A549 (cell line): ENCODE measurements at regions not wholly inside any gene's neighbourhood (a gene's known extent, or its start where the extent isn't known, plus 50 kb on each side); places are given as distances from the start of the nearest gene placed in this dataset.

Experiments used
- BHLHE40 ChIP-seq: IDR thresholded peaks from 2 replicates; pipeline ENCODE4 v1.6.1; 2012; ENCODE audit warnings: low read depth, low read length, inconsistent platforms
- EP300 ChIP-seq, 2 experiments: fragments of >200 bp; sonication (Bioruptor Twin); formaldehyde crosslinking; IDR thresholded peaks; 2 replicates in 1 of 2; 3 replicates in 1 of 2; pipeline ENCODE4 v1.6.1; 2016 to 2017
- KDM5A ChIP-seq: fragments of 200-600 bp; sonication (generic); IDR thresholded peaks from 2 replicates; pipeline ENCODE4 v1.6.1; 2016; ENCODE audit warnings: antibody characterized with exemption, mild to moderate bottlenecking
- POLR2A ChIP-seq: IDR thresholded peaks from 2 replicates; pipeline ENCODE4 v1.6.1; 2012; ENCODE audit warnings: mild to moderate bottlenecking, low read length
- RCOR1 ChIP-seq: fragments of 150-350 bp; IDR thresholded peaks from 2 replicates; pipeline ENCODE4 v1.6.1; 2014; ENCODE audit warnings: antibody characterized with exemption, low read length, low read depth
- TF ChIP-seq, protein P1 (sequence below): fragments of >200 bp; sonication (Bioruptor Twin); formaldehyde crosslinking; IDR thresholded peaks from 3 replicates; pipeline ENCODE4 v1.5.1; 2016
- TF ChIP-seq, protein P2 (sequence below): fragments of 200-600 bp; sonication (generic); IDR thresholded peaks from 2 replicates; pipeline ENCODE4 v1.6.1; 2016; ENCODE audit warnings: antibody characterized with exemption, mild to moderate bottlenecking, moderate library complexity

DNA sequence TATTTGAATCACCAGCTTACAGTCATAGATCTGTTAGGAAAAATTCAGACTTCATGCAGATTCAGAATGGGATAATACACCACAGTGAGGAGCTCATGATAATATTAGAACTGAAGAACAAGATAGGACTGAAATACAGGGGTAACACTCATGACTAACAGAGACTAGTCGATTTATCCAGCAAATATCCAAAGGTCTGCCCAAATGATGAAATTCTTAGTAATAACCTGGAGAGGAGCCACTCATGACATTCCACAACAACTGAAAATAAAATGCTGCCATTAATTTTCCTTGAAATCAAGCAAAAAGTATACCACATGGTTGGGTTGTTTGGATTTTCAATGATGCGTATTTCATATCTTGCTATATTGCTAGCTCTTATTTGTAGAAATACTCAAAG is 903.7 kb upstream of the ADGRL3 start:
- no peak for TF ChIP-seq RCOR1
- TF ChIP-seq, protein P1, sequence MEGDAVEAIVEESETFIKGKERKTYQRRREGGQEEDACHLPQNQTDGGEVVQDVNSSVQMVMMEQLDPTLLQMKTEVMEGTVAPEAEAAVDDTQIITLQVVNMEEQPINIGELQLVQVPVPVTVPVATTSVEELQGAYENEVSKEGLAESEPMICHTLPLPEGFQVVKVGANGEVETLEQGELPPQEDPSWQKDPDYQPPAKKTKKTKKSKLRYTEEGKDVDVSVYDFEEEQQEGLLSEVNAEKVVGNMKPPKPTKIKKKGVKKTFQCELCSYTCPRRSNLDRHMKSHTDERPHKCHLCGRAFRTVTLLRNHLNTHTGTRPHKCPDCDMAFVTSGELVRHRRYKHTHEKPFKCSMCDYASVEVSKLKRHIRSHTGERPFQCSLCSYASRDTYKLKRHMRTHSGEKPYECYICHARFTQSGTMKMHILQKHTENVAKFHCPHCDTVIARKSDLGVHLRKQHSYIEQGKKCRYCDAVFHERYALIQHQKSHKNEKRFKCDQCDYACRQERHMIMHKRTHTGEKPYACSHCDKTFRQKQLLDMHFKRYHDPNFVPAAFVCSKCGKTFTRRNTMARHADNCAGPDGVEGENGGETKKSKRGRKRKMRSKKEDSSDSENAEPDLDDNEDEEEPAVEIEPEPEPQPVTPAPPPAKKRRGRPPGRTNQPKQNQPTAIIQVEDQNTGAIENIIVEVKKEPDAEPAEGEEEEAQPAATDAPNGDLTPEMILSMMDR, result no peak
- no peak for TF ChIP-seq BHLHE40
- no peak for TF ChIP-seq POLR2A
- no peak for TF ChIP-seq KDM5A
- TF ChIP-seq EP300 (IDR thresholded peaks at IDR 0.05), result no peak
- TF ChIP-seq, protein P2, sequence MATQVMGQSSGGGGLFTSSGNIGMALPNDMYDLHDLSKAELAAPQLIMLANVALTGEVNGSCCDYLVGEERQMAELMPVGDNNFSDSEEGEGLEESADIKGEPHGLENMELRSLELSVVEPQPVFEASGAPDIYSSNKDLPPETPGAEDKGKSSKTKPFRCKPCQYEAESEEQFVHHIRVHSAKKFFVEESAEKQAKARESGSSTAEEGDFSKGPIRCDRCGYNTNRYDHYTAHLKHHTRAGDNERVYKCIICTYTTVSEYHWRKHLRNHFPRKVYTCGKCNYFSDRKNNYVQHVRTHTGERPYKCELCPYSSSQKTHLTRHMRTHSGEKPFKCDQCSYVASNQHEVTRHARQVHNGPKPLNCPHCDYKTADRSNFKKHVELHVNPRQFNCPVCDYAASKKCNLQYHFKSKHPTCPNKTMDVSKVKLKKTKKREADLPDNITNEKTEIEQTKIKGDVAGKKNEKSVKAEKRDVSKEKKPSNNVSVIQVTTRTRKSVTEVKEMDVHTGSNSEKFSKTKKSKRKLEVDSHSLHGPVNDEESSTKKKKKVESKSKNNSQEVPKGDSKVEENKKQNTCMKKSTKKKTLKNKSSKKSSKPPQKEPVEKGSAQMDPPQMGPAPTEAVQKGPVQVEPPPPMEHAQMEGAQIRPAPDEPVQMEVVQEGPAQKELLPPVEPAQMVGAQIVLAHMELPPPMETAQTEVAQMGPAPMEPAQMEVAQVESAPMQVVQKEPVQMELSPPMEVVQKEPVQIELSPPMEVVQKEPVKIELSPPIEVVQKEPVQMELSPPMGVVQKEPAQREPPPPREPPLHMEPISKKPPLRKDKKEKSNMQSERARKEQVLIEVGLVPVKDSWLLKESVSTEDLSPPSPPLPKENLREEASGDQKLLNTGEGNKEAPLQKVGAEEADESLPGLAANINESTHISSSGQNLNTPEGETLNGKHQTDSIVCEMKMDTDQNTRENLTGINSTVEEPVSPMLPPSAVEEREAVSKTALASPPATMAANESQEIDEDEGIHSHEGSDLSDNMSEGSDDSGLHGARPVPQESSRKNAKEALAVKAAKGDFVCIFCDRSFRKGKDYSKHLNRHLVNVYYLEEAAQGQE, result no peak
